Tibial nerve (tissue), 3 donors: ENCODE measurements at regions not wholly inside any gene's neighbourhood (a gene's known extent, or its start where the extent isn't known, plus 50 kb on each side); places are given as distances from the start of the nearest gene placed in this dataset.

Source experiments
- CTCF ChIP-seq, 5 experiments: fragments of 200-600 bp in 3 of 5; fragments of 450-650 bp in 2 of 5; sonication (generic) in 3 of 5; IDR thresholded peaks; one replicate each; pipeline ENCODE4 v1.5.1; 2016 to 2019; ENCODE audit warnings: antibody characterized with exemption in 5 of 5, mild to moderate bottlenecking in 3 of 5, moderate library complexity in 2 of 5
- POLR2A ChIP-seq, 2 donors: fragments of 450-650 bp; IDR thresholded peaks; one replicate each; pipeline ENCODE4 v1.6.1; 2017; ENCODE audit warnings: antibody characterized with exemption in 2 of 2, mild to moderate bottlenecking in 2 of 2, moderate library complexity in 2 of 2

- TF ChIP-seq CTCF (IDR thresholded peaks at IDR 0.05) (no peak), POLR2A (IDR thresholded peaks at IDR 0.05) (no peak)
Observed at GRCh38 chr20:11214256-11214840, 540.5 kb upstream of the JAG1 start.
